GM12878 (cell line): ENCODE measurements at regions not wholly inside any gene's neighbourhood (a gene's known extent, or its start where the extent isn't known, plus 50 kb on each side); places are given as distances from the start of the nearest gene placed in this dataset.

ENCODE experiments used
- DPF2 ChIP-seq: fragments of 450-650 bp; IDR thresholded peaks from 2 replicates; pipeline ENCODE4 v1.6.1; 2017; ENCODE audit warnings: mild to moderate bottlenecking
- EP300 ChIP-seq, 2 experiments: fragments of 150-350 bp in 1 of 2; IDR thresholded peaks; 2 replicates each; pipeline ENCODE4 v1.6.1; 2011 to 2012; ENCODE audit warnings: low read depth in 2 of 2, low read length in 2 of 2, borderline replicate concordance in 1 of 2, improper control_type of control experiment in 1 of 2, inconsistent platforms in 1 of 2; ENCODE audit not compliant: control insufficient read depth in 1 of 2
- EZH2 ChIP-seq: IDR thresholded peaks from 2 replicates; pipeline ENCODE4 v1.6.1; 2012; ENCODE audit warnings: low read depth, mild to moderate bottlenecking, control low read depth, inconsistent platforms, low read length, borderline replicate concordance; ENCODE audit not compliant: control insufficient read depth
- FOS ChIP-seq: IDR thresholded peaks from 3 replicates; pipeline ENCODE4 v1.6.1; 2011; ENCODE audit warnings: borderline replicate concordance; ENCODE audit not compliant: insufficient read length; ENCODE audit errors: extremely low read depth
- GATAD2B ChIP-seq: fragments of 450-650 bp; conservative IDR thresholded peaks from 2 replicates; pipeline ENCODE4 v1.6.1; 2017; ENCODE audit warnings: low read depth, mild to moderate bottlenecking, moderate library complexity
- MEF2A ChIP-seq: IDR thresholded peaks from 2 replicates; pipeline ENCODE4 v1.6.1; 2011; ENCODE audit warnings: low read depth, mild to moderate bottlenecking, low read length, moderate library complexity; ENCODE audit not compliant: insufficient read depth
- NFIC ChIP-seq: IDR thresholded peaks from 2 replicates; pipeline ENCODE4 v1.6.1; 2012; ENCODE audit warnings: low read depth, mild to moderate bottlenecking, inconsistent platforms, low read length, moderate library complexity
- POLR2AphosphoS5 ChIP-seq: IDR thresholded peaks from 2 replicates; pipeline ENCODE4 v1.6.1; 2011; ENCODE audit warnings: mild to moderate bottlenecking, low read length, inconsistent platforms
- SP1 ChIP-seq: IDR thresholded peaks from one replicate; pipeline ENCODE4 v1.6.1; 2011; ENCODE audit warnings: low read depth, low read length
- SUPT20H ChIP-seq: IDR thresholded peaks from 2 replicates; pipeline ENCODE4 v1.6.1; 2011; ENCODE audit warnings: low read depth, mild to moderate bottlenecking, low read length, moderate library complexity, borderline replicate concordance; ENCODE audit not compliant: control insufficient read depth
- TCF3 ChIP-seq: IDR thresholded peaks from 2 replicates; pipeline ENCODE4 v1.6.1; 2012; ENCODE audit warnings: low read depth, mild to moderate bottlenecking, low read length, borderline replicate concordance; ENCODE audit not compliant: insufficient read depth
- TF ChIP-seq, protein P1 (sequence below): IDR thresholded peaks from 2 replicates; pipeline ENCODE4 v1.6.1; 2011; ENCODE audit warnings: low read depth, mild to moderate bottlenecking, low read length, moderate library complexity, borderline replicate concordance; ENCODE audit errors: extremely low read depth
- TF ChIP-seq, protein P2 (sequence below), 3 experiments: IDR thresholded peaks in 2 of 3; conservative IDR thresholded peaks in 1 of 3; 2 replicates each; pipeline ENCODE4 v1.5.1; 2011; ENCODE audit warnings: low read depth in 3 of 3, low read length in 3 of 3, mild to moderate bottlenecking in 3 of 3, control low read depth in 2 of 3, moderate library complexity in 2 of 3, inconsistent platforms in 1 of 3, mixed read lengths in 1 of 3; ENCODE audit not compliant: control insufficient read depth in 2 of 3, insufficient read depth in 1 of 3; ENCODE audit errors: extremely low read depth in 1 of 3
- TF ChIP-seq, protein P3 (sequence below): IDR thresholded peaks from 2 replicates; pipeline ENCODE4 v1.6.1; 2012; ENCODE audit warnings: mild to moderate bottlenecking, low read depth, low read length

DNA sequence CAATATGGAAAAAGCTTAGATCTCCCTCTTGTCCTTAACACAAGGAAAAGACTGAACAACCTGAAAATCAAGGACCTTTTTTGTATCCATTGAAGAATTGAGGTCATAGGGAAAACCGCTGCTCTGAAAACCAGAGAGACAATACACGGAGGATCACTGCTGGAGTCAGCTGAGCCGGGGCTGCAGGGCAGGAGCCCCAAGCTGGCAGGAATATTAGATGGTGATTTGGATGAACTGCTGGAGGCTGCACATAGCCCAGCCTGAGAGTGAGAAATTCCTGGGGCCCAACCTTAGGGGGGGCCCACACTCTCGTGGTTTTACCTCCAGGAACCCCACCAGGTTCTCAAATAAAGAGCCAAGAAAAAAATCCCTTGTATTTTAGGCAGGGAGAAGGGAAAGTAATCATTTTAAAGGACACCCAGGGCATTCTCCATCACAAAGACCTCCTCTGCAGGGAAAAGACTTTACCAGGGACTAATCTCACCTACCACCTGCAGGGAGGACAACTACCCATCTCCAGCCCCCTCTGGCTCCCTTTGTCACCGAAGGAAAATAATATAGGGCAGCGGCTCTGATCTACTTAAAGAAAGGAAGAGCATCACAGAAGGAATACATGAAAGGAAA, 55.4 kb upstream of the RNF32 start:
- no peak for TF ChIP-seq SP1
- no peak for TF ChIP-seq FOS
- TF ChIP-seq MEF2A: no peak
- no peak for TF ChIP-seq TCF3
- no peak for TF ChIP-seq SUPT20H
- no peak for TF ChIP-seq GATAD2B
- TF ChIP-seq, protein P1, sequence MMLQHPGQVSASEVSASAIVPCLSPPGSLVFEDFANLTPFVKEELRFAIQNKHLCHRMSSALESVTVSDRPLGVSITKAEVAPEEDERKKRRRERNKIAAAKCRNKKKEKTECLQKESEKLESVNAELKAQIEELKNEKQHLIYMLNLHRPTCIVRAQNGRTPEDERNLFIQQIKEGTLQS: no peak
- TF ChIP-seq EZH2: no peak
- TF ChIP-seq, protein P2, sequence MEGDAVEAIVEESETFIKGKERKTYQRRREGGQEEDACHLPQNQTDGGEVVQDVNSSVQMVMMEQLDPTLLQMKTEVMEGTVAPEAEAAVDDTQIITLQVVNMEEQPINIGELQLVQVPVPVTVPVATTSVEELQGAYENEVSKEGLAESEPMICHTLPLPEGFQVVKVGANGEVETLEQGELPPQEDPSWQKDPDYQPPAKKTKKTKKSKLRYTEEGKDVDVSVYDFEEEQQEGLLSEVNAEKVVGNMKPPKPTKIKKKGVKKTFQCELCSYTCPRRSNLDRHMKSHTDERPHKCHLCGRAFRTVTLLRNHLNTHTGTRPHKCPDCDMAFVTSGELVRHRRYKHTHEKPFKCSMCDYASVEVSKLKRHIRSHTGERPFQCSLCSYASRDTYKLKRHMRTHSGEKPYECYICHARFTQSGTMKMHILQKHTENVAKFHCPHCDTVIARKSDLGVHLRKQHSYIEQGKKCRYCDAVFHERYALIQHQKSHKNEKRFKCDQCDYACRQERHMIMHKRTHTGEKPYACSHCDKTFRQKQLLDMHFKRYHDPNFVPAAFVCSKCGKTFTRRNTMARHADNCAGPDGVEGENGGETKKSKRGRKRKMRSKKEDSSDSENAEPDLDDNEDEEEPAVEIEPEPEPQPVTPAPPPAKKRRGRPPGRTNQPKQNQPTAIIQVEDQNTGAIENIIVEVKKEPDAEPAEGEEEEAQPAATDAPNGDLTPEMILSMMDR (IDR thresholded peaks at IDR 0.05 in 2 of 3, conservative IDR thresholded peaks at IDR 0.05 in 1 of 3; ENCODE audit: control insufficient read depth in 2 of 3, extremely low read depth in 1 of 3, insufficient read depth in 1 of 3, low read depth in 3 of 3, low read length in 3 of 3): no peak
- TF ChIP-seq, protein P3, sequence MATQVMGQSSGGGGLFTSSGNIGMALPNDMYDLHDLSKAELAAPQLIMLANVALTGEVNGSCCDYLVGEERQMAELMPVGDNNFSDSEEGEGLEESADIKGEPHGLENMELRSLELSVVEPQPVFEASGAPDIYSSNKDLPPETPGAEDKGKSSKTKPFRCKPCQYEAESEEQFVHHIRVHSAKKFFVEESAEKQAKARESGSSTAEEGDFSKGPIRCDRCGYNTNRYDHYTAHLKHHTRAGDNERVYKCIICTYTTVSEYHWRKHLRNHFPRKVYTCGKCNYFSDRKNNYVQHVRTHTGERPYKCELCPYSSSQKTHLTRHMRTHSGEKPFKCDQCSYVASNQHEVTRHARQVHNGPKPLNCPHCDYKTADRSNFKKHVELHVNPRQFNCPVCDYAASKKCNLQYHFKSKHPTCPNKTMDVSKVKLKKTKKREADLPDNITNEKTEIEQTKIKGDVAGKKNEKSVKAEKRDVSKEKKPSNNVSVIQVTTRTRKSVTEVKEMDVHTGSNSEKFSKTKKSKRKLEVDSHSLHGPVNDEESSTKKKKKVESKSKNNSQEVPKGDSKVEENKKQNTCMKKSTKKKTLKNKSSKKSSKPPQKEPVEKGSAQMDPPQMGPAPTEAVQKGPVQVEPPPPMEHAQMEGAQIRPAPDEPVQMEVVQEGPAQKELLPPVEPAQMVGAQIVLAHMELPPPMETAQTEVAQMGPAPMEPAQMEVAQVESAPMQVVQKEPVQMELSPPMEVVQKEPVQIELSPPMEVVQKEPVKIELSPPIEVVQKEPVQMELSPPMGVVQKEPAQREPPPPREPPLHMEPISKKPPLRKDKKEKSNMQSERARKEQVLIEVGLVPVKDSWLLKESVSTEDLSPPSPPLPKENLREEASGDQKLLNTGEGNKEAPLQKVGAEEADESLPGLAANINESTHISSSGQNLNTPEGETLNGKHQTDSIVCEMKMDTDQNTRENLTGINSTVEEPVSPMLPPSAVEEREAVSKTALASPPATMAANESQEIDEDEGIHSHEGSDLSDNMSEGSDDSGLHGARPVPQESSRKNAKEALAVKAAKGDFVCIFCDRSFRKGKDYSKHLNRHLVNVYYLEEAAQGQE: no peak
- TF ChIP-seq DPF2: no peak
- TF ChIP-seq EP300 (IDR thresholded peaks at IDR 0.05; ENCODE audit: borderline replicate concordance in 1 of 2, control insufficient read depth in 1 of 2, low read depth in 2 of 2, low read length in 2 of 2): no peak
- TF ChIP-seq POLR2AphosphoS5: no peak
- no peak for TF ChIP-seq NFIC
